ENCODE measurements at regions not wholly inside any gene's neighbourhood (a gene's known extent, or its start where the extent isn't known, plus 50 kb on each side); places are given as distances from the start of the nearest gene placed in this dataset.

GRCh38 chr4:155494037-155494718 is 117.4 kb upstream of the MAP9 start:
- Histone ChIP-seq H3K36me3 (ENCODE audit: control insufficient read depth in 2 of 2, insufficient read depth in 1 of 2, low read length in 2 of 2) (no peaks in the 10 kb centered on the region), H3K9me3 (ENCODE audit: control insufficient read depth, insufficient read depth, low read depth, low read length) (no peaks in the 10 kb centered on the region), H3K4me3 (ENCODE audit: low read depth, low read length) (no peak overlapping the region), H3K4me1 (ENCODE audit: control insufficient read depth, insufficient read depth, low read length) (no peaks in the 10 kb centered on the region), H3K27ac (ENCODE audit: extremely low read depth, low read depth, low read length) (no peak overlapping the region)
- TF ChIP-seq ZNF785 (tag by site-specific recombination; IDR thresholded peaks at IDR 0.05) (no peak), ZNF660 (tag by site-specific recombination; IDR thresholded peaks at IDR 0.05) (no peak), PRDM10 (tag by site-specific recombination; IDR thresholded peaks at IDR 0.05) (no peak), ZNF658 (tag by site-specific recombination; IDR thresholded peaks at IDR 0.05) (no peak), ZNF280C (tag by site-specific recombination; IDR thresholded peaks at IDR 0.05) (no peak), ZBTB10 (tag by site-specific recombination; IDR thresholded peaks at IDR 0.05) (no peak), PRDM1 (tag by site-specific recombination; IDR thresholded peaks at IDR 0.05) (no peak), GLI2 (tag by site-specific recombination; IDR thresholded peaks at IDR 0.05; ENCODE audit: borderline replicate concordance, low read depth) (no peak), CTCF (tag by site-specific recombination; IDR thresholded peaks at IDR 0.05) (no peak), ZFP37 (tag by site-specific recombination; IDR thresholded peaks at IDR 0.05) (no peak), ZNF558 (tag by site-specific recombination; IDR thresholded peaks at IDR 0.05) (no peak), OSR2 (tag by site-specific recombination; IDR thresholded peaks at IDR 0.05) (no peak), ZFP69B (tag by site-specific recombination; IDR thresholded peaks at IDR 0.05) (no peak), ZNF223 (tag by site-specific recombination; IDR thresholded peaks at IDR 0.05) (no peak), PRDM2 (tag by site-specific recombination; IDR thresholded peaks at IDR 0.05; ENCODE audit: borderline replicate concordance) (no peak)
- ChIA-PET POLR2A (no interaction called here), CTCF (interaction anchor here (0.7 to 1.0 kb wide), 2 partner anchors 12 to 80 kb away, joined by 3 to 8 read pairs; no protein-coding TSS in a partner anchor)

Measured in HEK293 (cell line).